GM12872 (cell line): ENCODE measurements at regions not wholly inside any gene's neighbourhood (a gene's known extent, or its start where the extent isn't known, plus 50 kb on each side); places are given as distances from the start of the nearest gene placed in this dataset.

Source experiments
- TF ChIP-seq, protein P1 (sequence below): IDR thresholded peaks from 3 replicates; pipeline ENCODE4 v1.5.1; 2011; ENCODE audit warnings: low read depth, mild to moderate bottlenecking, low read length, moderate library complexity; ENCODE audit not compliant: insufficient read depth

DNA sequence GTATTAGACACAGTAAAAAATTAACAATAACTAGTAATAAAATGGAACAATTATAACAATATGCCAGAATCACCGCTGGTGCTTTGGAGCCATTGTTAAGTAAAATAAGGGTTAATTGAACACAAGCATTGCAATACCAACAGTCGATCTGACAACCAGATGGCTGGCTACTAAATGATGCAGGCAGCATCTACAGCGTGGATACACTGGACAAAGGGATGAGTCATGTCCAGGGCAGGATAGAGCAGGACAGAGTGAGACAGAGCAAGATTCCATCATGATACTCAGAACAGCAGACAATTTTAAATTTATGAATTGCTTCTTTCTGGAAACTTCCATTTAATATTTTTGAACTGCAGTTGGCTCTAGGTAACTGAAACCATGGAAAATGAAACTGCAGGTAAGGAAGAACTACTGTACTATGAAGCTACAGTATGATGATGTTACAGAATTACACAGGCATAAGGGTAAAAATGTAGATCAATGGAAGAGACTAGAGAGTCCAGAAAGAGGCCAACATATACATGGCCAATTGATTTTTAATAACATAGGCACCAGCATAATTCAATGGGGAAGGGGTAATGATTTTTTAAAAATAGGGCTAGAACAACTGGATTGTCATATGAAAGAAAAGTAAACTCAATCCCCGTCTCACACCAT, 168.7 kb downstream of the RRAGC start:
- TF ChIP-seq, protein P1, sequence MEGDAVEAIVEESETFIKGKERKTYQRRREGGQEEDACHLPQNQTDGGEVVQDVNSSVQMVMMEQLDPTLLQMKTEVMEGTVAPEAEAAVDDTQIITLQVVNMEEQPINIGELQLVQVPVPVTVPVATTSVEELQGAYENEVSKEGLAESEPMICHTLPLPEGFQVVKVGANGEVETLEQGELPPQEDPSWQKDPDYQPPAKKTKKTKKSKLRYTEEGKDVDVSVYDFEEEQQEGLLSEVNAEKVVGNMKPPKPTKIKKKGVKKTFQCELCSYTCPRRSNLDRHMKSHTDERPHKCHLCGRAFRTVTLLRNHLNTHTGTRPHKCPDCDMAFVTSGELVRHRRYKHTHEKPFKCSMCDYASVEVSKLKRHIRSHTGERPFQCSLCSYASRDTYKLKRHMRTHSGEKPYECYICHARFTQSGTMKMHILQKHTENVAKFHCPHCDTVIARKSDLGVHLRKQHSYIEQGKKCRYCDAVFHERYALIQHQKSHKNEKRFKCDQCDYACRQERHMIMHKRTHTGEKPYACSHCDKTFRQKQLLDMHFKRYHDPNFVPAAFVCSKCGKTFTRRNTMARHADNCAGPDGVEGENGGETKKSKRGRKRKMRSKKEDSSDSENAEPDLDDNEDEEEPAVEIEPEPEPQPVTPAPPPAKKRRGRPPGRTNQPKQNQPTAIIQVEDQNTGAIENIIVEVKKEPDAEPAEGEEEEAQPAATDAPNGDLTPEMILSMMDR: no peak

- TF ChIP-seq, protein P1: no peak
Measured at GRCh38 chr1:38686927-38687255, 172.7 kb downstream of the RRAGC start.

- TF ChIP-seq, protein P1: no peak
Measured at GRCh38 chr1:38686167-38686926, 173.2 kb downstream of the RRAGC start.

DNA sequence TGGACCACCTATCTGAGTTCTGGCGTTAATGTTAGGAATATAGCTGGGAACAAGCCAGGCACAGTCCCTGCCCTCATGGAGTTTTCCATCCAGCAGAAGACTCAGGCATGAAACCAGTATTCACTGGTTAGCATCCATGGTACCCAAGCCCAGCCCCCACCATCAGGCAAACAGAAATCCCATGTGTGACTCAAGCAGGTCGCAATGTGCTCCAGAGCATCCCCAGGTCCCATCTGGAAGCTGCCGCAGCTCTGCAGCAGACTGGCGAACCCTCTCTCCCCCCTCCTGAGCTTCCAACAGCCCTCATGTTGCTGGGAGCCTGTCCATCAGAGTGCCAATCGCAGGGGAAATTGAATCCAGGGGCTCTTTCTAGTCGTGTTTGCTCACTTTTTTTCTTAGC, 174.2 kb downstream of the RRAGC start:
- TF ChIP-seq, protein P1: no peak

- TF ChIP-seq, protein P1: no peak
Measured at GRCh38 chr1:38680801-38681510, 178.6 kb downstream of the RRAGC start.

- TF ChIP-seq, protein P1: no peak
Measured at GRCh38 chr1:38677756-38678155, 181.8 kb downstream of the RRAGC start.

DNA sequence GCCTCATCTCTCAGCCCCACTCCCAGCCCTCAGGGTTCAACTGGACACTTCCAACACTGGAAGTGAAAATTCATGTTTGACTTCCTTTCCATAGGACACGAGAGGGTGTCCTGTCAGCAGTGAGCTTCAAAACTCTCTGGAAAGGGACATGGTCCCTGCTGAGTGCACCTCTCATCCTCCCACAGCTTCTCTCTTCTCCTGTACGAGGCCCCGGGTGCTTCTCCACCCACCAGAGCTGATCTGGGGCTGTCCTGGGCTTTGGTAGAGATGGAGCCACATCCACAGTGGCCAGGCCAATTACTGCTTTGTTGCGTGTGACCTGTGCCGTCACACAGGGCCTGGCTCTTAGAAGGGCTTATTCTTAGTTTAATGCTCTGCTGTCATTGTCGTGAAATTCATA, 182.3 kb downstream of the RRAGC start:
- TF ChIP-seq, protein P1: no peak
